GM13977 (cell line): ENCODE measurements at regions not wholly inside any gene's neighbourhood (a gene's known extent, or its start where the extent isn't known, plus 50 kb on each side); places are given as distances from the start of the nearest gene placed in this dataset.

Source experiments
- DNase-seq: peaks from one replicate; pipeline ENCODE4 v3.0.0; 2012; ENCODE audit warnings: low spot score
- CTCF ChIP-seq: IDR thresholded peaks from 2 replicates; pipeline ENCODE4 v1.5.1; 2012; ENCODE audit warnings: mild to moderate bottlenecking, control low read depth; ENCODE audit not compliant: insufficient read depth; ENCODE audit errors: extremely low read depth, missing control alignments
- in situ Hi-C: fragments of 300-500 bp; cut with MboI; formaldehyde crosslinking; loops from one replicate; pipeline ENCODE4 v1.12.0; 2022; ENCODE audit warnings: low sequenced_read_pairs, low pct_unique_long_range_greater_than_20kb, mixed read lengths, inconsistent platforms; ENCODE audit not compliant: unreplicated experiment

DNA sequence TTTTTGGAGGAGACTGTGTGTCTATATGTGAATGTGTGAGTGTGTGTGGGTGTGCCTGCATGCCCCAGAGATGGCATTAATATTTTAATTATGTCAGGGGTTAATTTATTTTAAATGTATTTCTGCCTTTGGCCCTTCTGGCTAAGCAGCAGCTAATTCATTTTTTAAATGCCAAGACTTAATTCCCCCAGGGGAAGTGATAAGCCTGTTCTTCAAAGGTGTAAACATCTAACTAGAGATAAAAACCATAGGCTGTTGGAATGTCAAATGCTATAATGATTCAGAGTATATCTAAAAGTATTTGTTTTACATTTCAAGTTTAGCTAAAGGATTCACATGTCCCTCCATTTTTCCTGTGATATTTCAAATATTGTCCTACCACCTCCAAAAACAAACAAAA is 184.7 kb downstream of the SPP2 start:
- no peak for TF ChIP-seq CTCF
- in situ Hi-C loops, result no loop called here
- DNase-seq, result no peak

DNA sequence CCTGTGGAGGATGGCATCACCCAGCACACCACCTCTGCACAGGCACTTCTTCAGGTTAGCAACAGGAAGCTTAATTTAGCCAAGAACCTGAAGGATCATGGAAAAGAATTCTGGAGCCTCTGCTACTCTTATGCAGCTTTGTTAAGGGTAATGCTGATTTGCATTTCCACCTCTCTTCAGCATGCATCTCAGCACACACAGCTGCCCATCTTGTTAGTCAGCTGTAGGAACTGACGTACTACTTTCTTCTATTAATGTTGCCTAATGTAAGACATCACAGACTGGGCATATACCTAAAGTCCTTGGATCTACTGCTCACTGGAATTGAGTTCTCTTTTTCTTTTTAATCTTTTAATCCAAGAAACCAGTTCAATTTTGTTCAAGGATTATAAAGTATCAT is 181.0 kb downstream of the SPP2 start:
- in situ Hi-C loops, result no loop called here
- no peak for TF ChIP-seq CTCF
- DNase-seq, result no peak

DNA sequence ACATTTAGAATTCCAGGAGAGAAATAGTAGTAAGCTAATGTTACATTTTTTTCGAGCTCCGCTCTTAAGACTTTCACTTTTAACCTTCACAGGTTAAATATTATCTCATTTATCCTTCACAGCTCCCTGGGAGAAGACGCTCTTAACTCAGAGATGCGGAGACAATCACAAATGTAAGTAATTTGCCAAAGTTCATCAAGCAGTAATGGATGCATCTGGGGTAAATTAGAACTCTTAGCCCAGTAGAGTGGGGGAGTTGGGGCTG is 168.5 kb downstream of the SPP2 start:
- in situ Hi-C loops, result no loop called here
- no peak for DNase-seq
- TF ChIP-seq CTCF, result no peak

- in situ Hi-C loops, result no loop called here
- DNase-seq, result no peak
- no peak for TF ChIP-seq CTCF
These were observed 168.0 kb downstream of the SPP2 start for GRCh38 chr2:234218266-234219045.

GRCh38 chr2:234212534-234212933 is 162.0 kb downstream of the SPP2 start:
- in situ Hi-C loops, result no loop called here
- no peak for TF ChIP-seq CTCF
- DNase-seq, result no peak

DNA sequence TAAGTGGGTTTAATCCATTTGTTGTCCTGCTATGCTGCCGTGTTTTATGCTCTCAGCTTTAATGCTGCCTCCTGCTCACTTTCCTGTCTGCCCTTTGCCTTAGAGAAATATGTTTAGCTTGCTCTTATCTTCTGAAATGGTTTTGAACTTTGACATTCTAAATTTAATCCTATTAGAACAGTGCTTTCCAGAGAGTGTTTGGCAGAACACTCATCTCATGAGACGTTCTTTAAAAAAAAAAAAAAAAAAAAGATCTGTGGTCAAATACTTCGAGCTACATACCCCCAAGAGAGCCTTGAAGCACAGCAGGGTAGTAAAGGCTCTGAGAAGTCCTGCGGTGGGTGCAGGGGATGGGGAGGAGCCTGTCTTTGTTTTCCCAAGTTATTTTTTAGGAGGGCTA is 161.3 kb downstream of the SPP2 start:
- TF ChIP-seq CTCF, result no peak
- no peak for DNase-seq
- in situ Hi-C loops, result no loop called here

GRCh38 chr2:234206738-234207137 is 156.2 kb downstream of the SPP2 start:
- no peak for TF ChIP-seq CTCF
- DNase-seq, result no peak
- in situ Hi-C loops, result no loop called here
